CD14-positive monocyte (primary cell): ENCODE measurements at regions not wholly inside any gene's neighbourhood (a gene's known extent, or its start where the extent isn't known, plus 50 kb on each side); places are given as distances from the start of the nearest gene placed in this dataset.

Experiments
- DNase-seq, 3 donors: peaks; one replicate each; pipeline ENCODE4 v3.0.0-alpha.2; 2011 to 2022
- H2AFZ ChIP-seq: 2 replicates; pipeline ENCODE4 v1.6.0; 2012; ENCODE audit warnings: mild to moderate bottlenecking, low read depth, low read length, inconsistent platforms; ENCODE audit not compliant: insufficient read depth, poor library complexity, severe bottlenecking
- H3K27ac ChIP-seq, 2 donors: 1 replicate in 1 of 2; 2 replicates in 1 of 2; pipeline ENCODE4 v1.5.1; 2012 to 2013; ENCODE audit warnings: low read length in 2 of 2, control low read depth in 1 of 2, inconsistent platforms in 1 of 2, low read depth in 1 of 2, mild to moderate bottlenecking in 1 of 2
- H3K27me3 ChIP-seq, 2 donors: one replicate each; pipeline versions ENCODE4 v1.6.0 to v1.6.1; 2011 to 2013; ENCODE audit warnings: low read length in 2 of 2; ENCODE audit not compliant: control insufficient read depth in 2 of 2, insufficient read depth in 2 of 2
- H3K36me3 ChIP-seq, 2 donors: replicated peaks in 1 of 2; 1 replicate in 1 of 2; 2 replicates in 1 of 2; pipeline versions ENCODE4 v1.5.1 to v1.6.1; 2012 to 2013; ENCODE audit warnings: low read length in 2 of 2, control low read depth in 1 of 2, inconsistent platforms in 1 of 2, mild to moderate bottlenecking in 1 of 2; ENCODE audit not compliant: insufficient read depth in 2 of 2, control insufficient read depth in 1 of 2
- H3K4me1 ChIP-seq, 2 donors: 1 replicate in 1 of 2; 2 replicates in 1 of 2; pipeline versions ENCODE4 v1.5.1 to v1.6.1; 2012 to 2013; ENCODE audit warnings: low read length in 2 of 2, control low read depth in 1 of 2, inconsistent platforms in 1 of 2, mild to moderate bottlenecking in 1 of 2, moderate library complexity in 1 of 2; ENCODE audit not compliant: insufficient read depth in 2 of 2, control insufficient read depth in 1 of 2
- H3K4me2 ChIP-seq: replicated peaks from 2 replicates; pipeline ENCODE3; 2012; ENCODE audit warnings: low read length, moderate library complexity, mild to moderate bottlenecking; ENCODE audit not compliant: poor library complexity, severe bottlenecking; ENCODE audit errors: extremely low read depth
- H3K4me3 ChIP-seq, 3 experiments: fragments of 200-600 bp in 1 of 3; sonication (generic) in 1 of 3; replicated peaks in 1 of 3; 1 replicate in 2 of 3; 2 replicates in 1 of 3; pipeline ENCODE4 v1.5.1; 2011 to 2013; ENCODE audit warnings: low read length in 3 of 3, mild to moderate bottlenecking in 3 of 3, control low read depth in 2 of 3, low read depth in 2 of 3, inconsistent platforms in 1 of 3, moderate library complexity in 1 of 3
- H3K79me2 ChIP-seq: 2 replicates; pipeline ENCODE4 v1.6.0; 2012; ENCODE audit warnings: mild to moderate bottlenecking, control low read depth, inconsistent platforms, low read length, moderate library complexity; ENCODE audit not compliant: insufficient read depth
- H3K9ac ChIP-seq: 2 replicates; pipeline ENCODE4 v1.6.0; 2017; ENCODE audit warnings: low read length, mild to moderate bottlenecking; ENCODE audit not compliant: insufficient read depth, poor library complexity, severe bottlenecking
- H3K9me3 ChIP-seq, 2 donors: replicated peaks in 1 of 2; 1 replicate in 1 of 2; 2 replicates in 1 of 2; pipeline versions ENCODE4 v1.5.1 to v1.6.1; 2012 to 2013; ENCODE audit warnings: low read length in 2 of 2, control low read depth in 1 of 2; ENCODE audit not compliant: control insufficient read depth in 1 of 2, insufficient read depth in 1 of 2
- H4K20me1 ChIP-seq: 2 replicates; pipeline ENCODE4 v1.6.0; 2012; ENCODE audit warnings: mild to moderate bottlenecking, low read length, control low read depth, moderate library complexity; ENCODE audit not compliant: insufficient read depth
- H3K27ac Mint-ChIP-seq, 7 donors: one replicate each; pipeline ENCODE4 v1.8.0; 2020; ENCODE audit warnings: mild to moderate bottlenecking in 7 of 7, mixed read lengths in 7 of 7, moderate library complexity in 6 of 7, inconsistent platforms in 2 of 7
- H3K27me3 Mint-ChIP-seq, 3 donors: one replicate each; pipeline ENCODE4 v1.8.0; 2021 to 2022; ENCODE audit warnings: low read depth in 3 of 3, mild to moderate bottlenecking in 3 of 3, mixed read lengths in 3 of 3, moderate library complexity in 3 of 3, inconsistent platforms in 1 of 3
- H3K36me3 Mint-ChIP-seq, 2 donors: one replicate each; pipeline ENCODE4 v1.8.0; 2020; ENCODE audit warnings: mixed read lengths in 2 of 2, inconsistent platforms in 1 of 2, mild to moderate bottlenecking in 1 of 2
- H3K4me1 Mint-ChIP-seq: one replicate; pipeline ENCODE4 v1.8.0; 2020; ENCODE audit warnings: mild to moderate bottlenecking, mixed read lengths
- H3K4me3 Mint-ChIP-seq, 2 donors: one replicate each; pipeline ENCODE4 v1.8.0; 2020; ENCODE audit warnings: mild to moderate bottlenecking in 2 of 2, mixed read lengths in 2 of 2, moderate library complexity in 1 of 2
- H3K9me3 Mint-ChIP-seq, 7 donors: one replicate each; pipeline ENCODE4 v1.8.0; 2020 to 2022; ENCODE audit warnings: mixed read lengths in 7 of 7, mild to moderate bottlenecking in 6 of 7, moderate library complexity in 6 of 7, inconsistent platforms in 2 of 7
- WGBS: methylation state at CpG from one replicate; pipeline ENCODE4 v1.1.5; 2013; ENCODE audit warnings: missing lambda C conversion rate; ENCODE audit not compliant: insufficient coverage; 5-methylcytosine and 5-hydroxymethylcytosine counted together
- intact Hi-C, 2 donors: fragments of 100-400 bp; cut with micrococcal nuclease; formaldehyde crosslinking; loops; one replicate each; pipeline versions ENCODE4 v1.15.0 to v1.15.1; 2023
- TF ChIP-seq, protein P1 (sequence below): fragments of 200-600 bp; IDR thresholded peaks from one replicate; pipeline ENCODE4 v1.8.0; 2022; ENCODE audit warnings: antibody characterized with exemption, mild to moderate bottlenecking

DNA sequence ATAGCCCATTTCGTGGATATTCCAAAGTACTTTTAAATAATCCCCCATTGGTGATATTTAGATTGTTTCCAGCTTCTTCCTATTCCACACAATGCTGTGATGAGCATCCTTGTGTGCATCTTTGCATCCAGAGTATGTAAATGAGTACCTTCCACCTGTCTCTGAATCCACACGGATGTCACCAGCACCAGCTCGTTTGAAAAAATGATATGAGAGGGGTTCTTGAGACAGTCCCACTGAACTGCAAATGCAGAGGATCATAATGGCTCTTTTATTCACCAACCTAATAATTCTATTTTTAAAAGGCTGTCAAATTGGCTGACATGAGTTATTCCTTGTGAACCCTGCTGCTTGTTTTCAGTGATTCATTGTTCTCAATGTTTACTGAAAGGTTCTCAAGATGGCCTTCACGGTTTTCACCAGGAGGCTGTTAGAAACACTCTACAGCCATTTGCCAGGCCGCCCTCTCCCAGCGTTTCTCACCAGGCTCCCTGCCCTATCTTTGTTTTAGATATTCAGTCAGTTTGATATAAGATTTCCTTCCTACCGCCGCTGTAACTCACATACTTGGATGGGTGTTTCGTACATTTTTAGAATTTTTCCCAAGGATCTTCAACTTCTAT lies 96.7 kb upstream of the PTPRG start:
- H3K9ac ChIP-seq: no peak overlapping the region
- no peaks in the 10 kb centered on the region for H3K4me1 Mint-ChIP-seq
- H3K9me3 ChIP-seq: no peaks in the 10 kb centered on the region
- no peaks in the 10 kb centered on the region for H4K20me1 ChIP-seq
- no peak overlapping the region for H3K27ac ChIP-seq
- no peaks in the 10 kb centered on the region for H3K4me1 ChIP-seq
- H3K36me3 Mint-ChIP-seq: no peaks in the 10 kb centered on the region
- H3K27me3 ChIP-seq: no peaks in the 10 kb centered on the region
- intact Hi-C loops: no loop called here
- peaks cover 0 to 7% (median 3%) of the 10 kb centered on the region in 7 donors for H3K9me3 Mint-ChIP-seq
- H3K4me2 ChIP-seq: no peak overlapping the region
- peaks cover 0 to 5% (median 1%) of the 10 kb centered on the region in 3 donors for H3K27me3 Mint-ChIP-seq
- no peak for DNase-seq
- no peak overlapping the region for H3K4me3 Mint-ChIP-seq
- TF ChIP-seq, protein P1, sequence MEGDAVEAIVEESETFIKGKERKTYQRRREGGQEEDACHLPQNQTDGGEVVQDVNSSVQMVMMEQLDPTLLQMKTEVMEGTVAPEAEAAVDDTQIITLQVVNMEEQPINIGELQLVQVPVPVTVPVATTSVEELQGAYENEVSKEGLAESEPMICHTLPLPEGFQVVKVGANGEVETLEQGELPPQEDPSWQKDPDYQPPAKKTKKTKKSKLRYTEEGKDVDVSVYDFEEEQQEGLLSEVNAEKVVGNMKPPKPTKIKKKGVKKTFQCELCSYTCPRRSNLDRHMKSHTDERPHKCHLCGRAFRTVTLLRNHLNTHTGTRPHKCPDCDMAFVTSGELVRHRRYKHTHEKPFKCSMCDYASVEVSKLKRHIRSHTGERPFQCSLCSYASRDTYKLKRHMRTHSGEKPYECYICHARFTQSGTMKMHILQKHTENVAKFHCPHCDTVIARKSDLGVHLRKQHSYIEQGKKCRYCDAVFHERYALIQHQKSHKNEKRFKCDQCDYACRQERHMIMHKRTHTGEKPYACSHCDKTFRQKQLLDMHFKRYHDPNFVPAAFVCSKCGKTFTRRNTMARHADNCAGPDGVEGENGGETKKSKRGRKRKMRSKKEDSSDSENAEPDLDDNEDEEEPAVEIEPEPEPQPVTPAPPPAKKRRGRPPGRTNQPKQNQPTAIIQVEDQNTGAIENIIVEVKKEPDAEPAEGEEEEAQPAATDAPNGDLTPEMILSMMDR: no peak
- no peak overlapping the region for H3K27ac Mint-ChIP-seq
- WGBS: 33% methylated on average over 1 of the region's 9 CpGs
- no peak overlapping the region for H2AFZ ChIP-seq
- no peaks in the 10 kb centered on the region for H3K79me2 ChIP-seq
- H3K4me3 ChIP-seq: no peak overlapping the region
- no peaks in the 10 kb centered on the region for H3K36me3 ChIP-seq

DNA sequence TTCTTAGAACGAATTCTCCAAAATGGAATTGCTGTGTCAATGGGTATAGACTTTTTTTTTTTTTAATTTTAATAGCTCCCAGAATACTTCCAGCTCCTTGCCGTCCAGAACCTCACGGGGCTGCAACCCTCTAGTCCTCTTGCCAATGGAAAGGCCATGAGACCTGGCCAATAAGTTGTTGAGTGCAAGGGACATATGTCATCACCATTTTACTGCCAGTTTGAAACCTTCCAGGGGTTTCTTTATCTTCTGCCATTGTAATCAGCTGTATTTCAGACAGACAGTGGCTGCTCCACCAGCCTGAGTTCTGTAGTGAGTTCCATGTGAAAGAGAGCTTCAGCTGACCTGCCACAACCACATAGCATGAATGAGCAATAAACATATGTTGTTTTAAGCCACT lies 95.0 kb upstream of the PTPRG start:
- H3K9me3 ChIP-seq: peaks cover 2 to 6% of the 10 kb centered on the region in 2 donors
- Mint-ChIP-seq H3K4me1 (no peaks in the 10 kb centered on the region), H3K36me3 (no peaks in the 10 kb centered on the region), H3K9me3 (peaks cover 1 to 12% (median 2%) of the 10 kb centered on the region in 7 donors), H3K27ac (no peak overlapping the region), H3K4me3 (no peak overlapping the region), H3K27me3 (peaks cover 0 to 5% (median 1%) of the 10 kb centered on the region in 3 donors)
- no peak overlapping the region for H3K4me2 ChIP-seq
- intact Hi-C loops: no loop called here
- H2AFZ ChIP-seq: no peak overlapping the region
- H3K79me2 ChIP-seq: no peaks in the 10 kb centered on the region
- TF ChIP-seq, protein P1: no peak
- no peak overlapping the region for H3K4me3 ChIP-seq
- 40% methylated on average over 2 of the region's 3 CpGs for WGBS
- no peak overlapping the region for H3K27ac ChIP-seq
- H4K20me1 ChIP-seq: no peaks in the 10 kb centered on the region
- H3K9ac ChIP-seq: no peak overlapping the region
- no peaks in the 10 kb centered on the region for H3K4me1 ChIP-seq
- no peaks in the 10 kb centered on the region for H3K36me3 ChIP-seq
- no peaks in the 10 kb centered on the region for H3K27me3 ChIP-seq
- DNase-seq: no peak
